HCT116 (cell line): ENCODE measurements at regions not wholly inside any gene's neighbourhood (a gene's known extent, or its start where the extent isn't known, plus 50 kb on each side); places are given as distances from the start of the nearest gene placed in this dataset.

Experiments
- ATAC-seq: fragments of 200-7000 bp; cut with Tn5 transposase; 2 replicates; pipeline ENCODE4 v1.9.1; 2020; ENCODE audit warnings: mild to moderate bottlenecking, moderate library complexity
- BruUV-seq: library from RNA; stranded (reverse); fragments of 400-500 nt; replicated peaks from 2 replicates; lab custom pipeline; 2021; lab: Mats Ljungman, UMichigan
- CTCF ChIA-PET: fragments of 300-600 bp; sonication (Branson Sonifier 250); formaldehyde crosslinking; loops from one replicate; lab custom pipeline; 2021; ENCODE audit warnings: antibody characterized with exemption; lab: Charles Lee
- POLR2A ChIA-PET: fragments of 300-600, 350-600 bp; sonication (Branson Sonifier 250); formaldehyde crosslinking; loops from one replicate; lab custom pipeline; 2021; ENCODE audit warnings: antibody characterized with exemption; lab: Charles Lee
- RAD21 ChIA-PET, 2 experiments: fragments of 300-600 bp; sonication (Branson Sonifier 250); formaldehyde crosslinking; loops; one replicate each; lab custom pipeline; 2023; ENCODE audit warnings: low total read pairs in 2 of 2; ENCODE audit not compliant: uncharacterized antibody in 2 of 2, unreplicated experiment in 2 of 2, low non-redundant PET in 1 of 2; lab: Charles Lee
- DNase-seq: peaks from one replicate; pipeline ENCODE4 v3.0.0-alpha.2; 2010; ENCODE audit warnings: low read depth, low spot score
- H2AFZ ChIP-seq: fragments of 200-600 bp; shearing (Covaris generic), sonication (generic); 2 replicates; pipeline ENCODE4 v1.6.1; 2017; ENCODE audit warnings: low read depth, mixed run types, mixed read lengths, antibody characterized with exemption, low read length; ENCODE audit not compliant: poor library complexity, severe bottlenecking
- H3K27ac ChIP-seq: 2 replicates; pipeline ENCODE4 v1.5.1; 2012; ENCODE audit warnings: low read depth, low read length
- H3K27me3 ChIP-seq: fragments of 200-600 bp; sonication (generic); 2 replicates; pipeline ENCODE4 v1.6.1; 2016; ENCODE audit warnings: mixed run types, low read length, mixed read lengths; ENCODE audit not compliant: insufficient read depth
- H3K36me3 ChIP-seq, 2 experiments: fragments of 200-500 bp in 1 of 2; fragments of 200-600 bp in 1 of 2; sonication (Bioruptor generic) in 1 of 2; sonication (generic) in 1 of 2; 2 replicates each; pipeline versions ENCODE4 v1.5.1 to v1.6.1; 2014 to 2016; ENCODE audit warnings: low read length in 2 of 2, inconsistent platforms in 1 of 2, mixed read lengths in 1 of 2, mixed run types in 1 of 2; ENCODE audit not compliant: insufficient read depth in 2 of 2, control insufficient read depth in 1 of 2
- H3K4me1 ChIP-seq, 2 experiments: fragments of 200-600 bp in 1 of 2; sonication (generic) in 1 of 2; 2 replicates each; pipeline versions ENCODE4 v1.5.1 to v1.6.1; 2012 to 2017; ENCODE audit warnings: low read length in 2 of 2, inconsistent platforms in 1 of 2, mild to moderate bottlenecking in 1 of 2, mixed read lengths in 1 of 2, mixed run types in 1 of 2, moderate library complexity in 1 of 2; ENCODE audit not compliant: insufficient read depth in 2 of 2, control insufficient read depth in 1 of 2
- H3K4me2 ChIP-seq: fragments of 200-600 bp; sonication (generic); 2 replicates; pipeline ENCODE4 v1.6.1; 2017; ENCODE audit warnings: mixed run types, low read length, mixed read lengths
- H3K4me3 ChIP-seq, 2 experiments: fragments of 200-600 bp in 1 of 2; sonication (generic) in 1 of 2; replicated peaks in 1 of 2; 2 replicates each; pipeline ENCODE4 v1.5.1; 2011 to 2016; ENCODE audit warnings: low read length in 2 of 2, control low read depth in 1 of 2, low read depth in 1 of 2, mild to moderate bottlenecking in 1 of 2, mixed read lengths in 1 of 2, mixed run types in 1 of 2
- H3K79me2 ChIP-seq: fragments of 200-600 bp; sonication (generic); 2 replicates; pipeline ENCODE4 v1.6.1; 2017; ENCODE audit warnings: mild to moderate bottlenecking, mixed run types, low read length, moderate library complexity, mixed read lengths; ENCODE audit not compliant: insufficient read depth
- H3K9ac ChIP-seq: fragments of 200-600 bp; sonication (generic); 2 replicates; pipeline ENCODE4 v1.6.1; 2016; ENCODE audit warnings: low read length, mixed read lengths
- H3K9me2 ChIP-seq: fragments of 200-600 bp; sonication (generic), shearing (Covaris generic); 2 replicates; pipeline ENCODE4 v1.6.1; 2017; ENCODE audit warnings: mixed run types, mild to moderate bottlenecking, moderate library complexity; ENCODE audit not compliant: insufficient read depth
- H3K9me3 ChIP-seq, 2 experiments: fragments of 200-500 bp in 1 of 2; fragments of 200-600 bp in 1 of 2; sonication (Bioruptor generic) in 1 of 2; sonication (generic) in 1 of 2; 2 replicates each; pipeline ENCODE4 v1.6.1; 2014 to 2017; ENCODE audit warnings: low read length in 2 of 2, mixed read lengths in 2 of 2, inconsistent platforms in 1 of 2, low read depth in 1 of 2, mild to moderate bottlenecking in 1 of 2, mixed run types in 1 of 2, moderate library complexity in 1 of 2; ENCODE audit not compliant: control insufficient read depth in 1 of 2, insufficient read depth in 1 of 2
- H4K20me1 ChIP-seq: fragments of 200-600 bp; sonication (generic), shearing (Covaris generic); 2 replicates; pipeline ENCODE4 v1.6.1; 2017; ENCODE audit warnings: mixed run types, mild to moderate bottlenecking, moderate library complexity; ENCODE audit not compliant: insufficient read depth
- CBX3 ChIP-seq: IDR thresholded peaks from 2 replicates; pipeline ENCODE4 v1.6.1; 2012; ENCODE audit warnings: low read depth
- CTCF ChIP-seq, 3 experiments: fragments of 200-600 bp in 1 of 3; sonication (generic) in 1 of 3; IDR thresholded peaks in 2 of 3; conservative IDR thresholded peaks in 1 of 3; 2 replicates each; pipeline ENCODE4 v1.5.1; 2012 to 2017; ENCODE audit warnings: low read depth in 2 of 3, low read length in 2 of 3, antibody characterized with exemption in 1 of 3, borderline replicate concordance in 1 of 3, control low read depth in 1 of 3, mild to moderate bottlenecking in 1 of 3, mixed read lengths in 1 of 3, mixed run types in 1 of 3, moderate library complexity in 1 of 3; ENCODE audit not compliant: insufficient read depth in 1 of 3
- ELF1 ChIP-seq: IDR thresholded peaks from 2 replicates; pipeline ENCODE4 v1.6.1; 2012; ENCODE audit warnings: low read depth, borderline replicate concordance
- FOSL1 ChIP-seq: IDR thresholded peaks from 2 replicates; pipeline ENCODE4 v1.6.1; 2012; ENCODE audit warnings: low read depth
- JUND ChIP-seq: IDR thresholded peaks from 2 replicates; pipeline ENCODE4 v1.6.1; 2012
- MAX ChIP-seq: IDR thresholded peaks from 2 replicates; pipeline ENCODE4 v1.6.1; 2012
- POLR2A ChIP-seq: IDR thresholded peaks from 2 replicates; pipeline ENCODE4 v1.7.0; 2011; ENCODE audit warnings: borderline replicate concordance; ENCODE audit not compliant: insufficient read depth, insufficient read length; ENCODE audit errors: extremely low read depth
- RAD21 ChIP-seq: IDR thresholded peaks from 2 replicates; pipeline ENCODE4 v1.6.1; 2012; ENCODE audit warnings: low read depth, mild to moderate bottlenecking
- SIN3A ChIP-seq: IDR thresholded peaks from 2 replicates; pipeline ENCODE4 v1.6.1; 2012; ENCODE audit warnings: low read depth
- SP1 ChIP-seq: IDR thresholded peaks from 2 replicates; pipeline ENCODE4 v1.6.1; 2012; ENCODE audit warnings: low read depth
- TCF7L2 ChIP-seq: IDR thresholded peaks from 2 replicates; pipeline ENCODE4 v1.7.0; 2011; ENCODE audit warnings: borderline replicate concordance, inconsistent platforms; ENCODE audit not compliant: insufficient read depth, insufficient read length; ENCODE audit errors: extremely low read depth
- ZBTB33 ChIP-seq: IDR thresholded peaks from 2 replicates; pipeline ENCODE4 v1.6.1; 2011; ENCODE audit warnings: mild to moderate bottlenecking, low read length, moderate library complexity; ENCODE audit not compliant: insufficient replicate concordance; ENCODE audit errors: extremely low read depth
- ZFX ChIP-seq: fragments of 450-650 bp; IDR thresholded peaks from 2 replicates; pipeline ENCODE4 v1.6.1; 2017
- intact Hi-C: fragments of 100-400 bp; cut with micrococcal nuclease; formaldehyde crosslinking; loops from 2 replicates; pipeline ENCODE4 v1.10.0; 2022

GRCh38 chr1:4601941-4602340 lies 52.5 kb upstream of the AJAP1 start:
- no peaks in the 10 kb centered on the region for H3K36me3 ChIP-seq
- intact Hi-C loops = no loop called here
- no peak overlapping the region for H3K4me2 ChIP-seq
- H3K4me1 ChIP-seq = no peaks in the 10 kb centered on the region
- no peak overlapping the region for H2AFZ ChIP-seq
- no peaks in the 10 kb centered on the region for H4K20me1 ChIP-seq
- POLR2A ChIA-PET = no interaction called here
- no peaks in the 10 kb centered on the region for H3K79me2 ChIP-seq
- no peak for DNase-seq
- H3K9me2 ChIP-seq = no peaks in the 10 kb centered on the region
- no peak overlapping the region for H3K4me3 ChIP-seq
- H3K9me3 ChIP-seq = no peaks in the 10 kb centered on the region
- H3K27me3 ChIP-seq = 0 out of 2 replicates have a peak, but pooled peaks cover 11% of the 10 kb centered on the region
- no TSS peak for BruUV-seq
- no peak overlapping the region for H3K27ac ChIP-seq
- RAD21 ChIA-PET = no interaction called here
- no peak for TF ChIP-seq ZBTB33
- TF ChIP-seq ZFX = no peak
- TF ChIP-seq SIN3A = no peak
- no peak for TF ChIP-seq MAX
- TF ChIP-seq ELF1 = no peak
- no peak for TF ChIP-seq CTCF (IDR thresholded peaks at IDR 0.05 in 2 of 3, conservative IDR thresholded peaks at IDR 0.05 in 1 of 3; ENCODE audit: borderline replicate concordance in 1 of 3, insufficient read depth in 1 of 3, low read depth in 2 of 3, low read length in 2 of 3)
- no peak for TF ChIP-seq CBX3
- TF ChIP-seq POLR2A = no peak
- no peak for TF ChIP-seq SP1
- TF ChIP-seq RAD21 = no peak
- no peak for TF ChIP-seq JUND
- TF ChIP-seq FOSL1 = no peak
- no peak for TF ChIP-seq TCF7L2
- TF ChIP-seq, all 23 proteins: peak for 0
- no peak for ATAC-seq
- H3K9ac ChIP-seq = no peak overlapping the region
- CTCF ChIA-PET = no interaction called here
